GM19463 (cell line): ENCODE measurements at regions not wholly inside any gene's neighbourhood (a gene's known extent, or its start where the extent isn't known, plus 50 kb on each side); places are given as distances from the start of the nearest gene placed in this dataset.
"Not testable (repeated sequence)": the region's sequence is repeated elsewhere in the genome, so short reads cannot be mapped to it uniquely, and the experiment has no call there.

ENCODE experiments used
- ATAC-seq: cut with Tn5 transposase; IDR thresholded peaks from one replicate; pipeline ENCODE4 v1.9.1; 2021; ENCODE audit warnings: mild to moderate bottlenecking, moderate library complexity; ENCODE audit not compliant: unreplicated experiment

DNA sequence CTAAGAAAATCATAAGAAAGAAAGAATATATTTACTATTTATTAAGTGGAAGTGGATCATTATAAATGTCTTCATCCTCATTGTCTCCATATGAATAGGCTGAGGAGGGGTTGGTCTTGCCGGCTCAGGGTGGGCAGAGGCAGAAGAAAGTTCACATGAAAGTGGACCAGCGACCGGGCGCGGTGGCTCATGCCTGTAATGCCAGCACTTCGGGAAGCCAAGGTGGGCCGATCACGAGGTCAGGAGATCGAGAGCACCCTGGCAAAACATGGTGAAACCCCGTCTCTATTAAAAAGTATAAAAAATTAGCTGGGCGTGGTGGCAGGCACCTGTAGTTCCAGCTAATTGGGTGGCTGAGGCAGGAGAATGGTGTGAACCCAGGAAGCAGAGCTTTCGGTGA, 1145.4 kb downstream of the STIM2 start:
- no peak for ATAC-seq

DNA sequence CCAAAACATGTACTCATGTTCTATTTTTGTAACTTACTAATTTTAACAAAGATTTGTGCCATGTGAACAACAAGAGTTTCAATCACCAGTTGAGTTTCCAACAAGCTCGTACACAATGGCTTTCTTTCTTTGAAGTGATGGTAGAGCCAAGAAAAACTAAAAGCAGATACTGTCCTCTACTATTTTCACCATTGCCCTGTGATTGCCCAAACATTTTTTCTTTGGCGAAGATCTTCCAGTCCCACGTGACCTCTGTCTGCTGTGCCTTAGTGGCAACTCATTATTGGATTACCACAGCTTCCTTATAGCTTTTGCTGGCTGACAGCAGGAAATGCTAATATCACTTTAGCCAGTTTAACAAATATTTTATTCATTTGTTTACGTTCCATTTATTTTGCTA, 1147.1 kb downstream of the STIM2 start:
- no peak for ATAC-seq

DNA sequence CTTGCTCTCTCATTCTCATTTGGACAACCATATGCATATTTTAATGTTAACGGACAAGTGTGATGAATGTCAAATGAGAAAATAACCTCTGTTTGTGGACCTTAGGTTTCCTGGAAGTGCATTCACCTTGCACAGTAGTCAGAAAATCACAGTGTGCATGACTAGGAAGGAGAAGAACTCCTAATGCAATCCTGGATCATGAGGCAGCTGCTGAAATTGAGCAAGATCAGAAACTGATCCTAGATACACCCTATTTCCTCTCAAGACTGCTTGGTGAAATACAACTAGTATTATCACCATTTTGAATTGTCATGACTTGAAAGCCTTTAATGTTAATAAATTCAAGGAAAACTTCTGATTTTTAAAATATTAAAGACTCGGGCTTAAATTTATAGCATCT, 1148.9 kb downstream of the STIM2 start:
- no peak for ATAC-seq

DNA sequence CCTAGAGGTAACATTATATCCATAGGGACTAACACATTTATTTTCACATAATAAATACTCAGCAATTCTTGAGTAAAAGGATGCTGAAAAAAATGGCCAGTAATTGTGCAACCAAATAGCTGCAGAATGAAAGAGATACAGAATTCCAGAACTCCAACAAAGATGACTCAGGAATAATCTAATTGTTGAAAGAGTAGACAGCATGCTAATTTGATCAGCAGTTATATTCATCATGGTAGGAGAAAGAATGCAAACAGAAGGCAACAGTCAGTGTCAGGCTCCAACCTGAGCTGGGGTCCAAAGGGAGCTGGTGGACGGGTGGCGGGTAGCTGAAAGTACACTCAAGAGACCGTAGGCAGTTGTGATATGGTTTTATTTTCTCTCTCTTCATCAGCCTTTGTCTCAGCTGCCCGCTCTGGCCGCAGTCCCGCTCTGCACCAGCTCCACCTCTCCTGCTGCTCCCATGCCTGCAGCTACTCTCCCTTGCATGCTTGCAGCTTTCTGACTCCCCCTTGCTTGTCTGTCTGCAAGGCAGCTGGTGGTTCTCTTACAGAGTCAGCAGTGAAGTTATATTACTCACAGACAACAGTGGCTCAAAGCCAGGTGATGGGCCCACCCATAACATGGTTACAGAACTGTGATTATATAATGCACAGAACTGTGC, 1150.1 kb downstream of the STIM2 start:
- ATAC-seq = no peak

DNA sequence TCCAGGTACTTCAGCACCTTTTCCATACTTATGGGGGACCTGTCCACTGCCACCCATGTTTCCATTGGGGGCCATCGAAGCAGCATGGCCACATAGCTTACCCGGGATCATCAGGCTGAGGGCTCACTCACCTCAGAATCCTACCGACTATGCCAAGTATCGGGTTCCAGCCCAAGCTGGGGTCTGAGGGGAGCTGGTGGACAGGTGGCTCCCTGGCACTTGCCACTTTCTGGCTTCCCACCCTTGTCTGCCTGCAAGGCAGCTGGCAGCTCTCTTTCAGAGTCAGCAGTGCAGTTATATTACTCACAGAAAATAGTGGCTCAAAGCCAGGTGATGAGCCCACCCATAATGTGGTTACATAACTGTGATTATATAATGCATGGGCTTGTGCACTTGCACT, 1153.8 kb downstream of the STIM2 start:
- ATAC-seq = no peak

DNA sequence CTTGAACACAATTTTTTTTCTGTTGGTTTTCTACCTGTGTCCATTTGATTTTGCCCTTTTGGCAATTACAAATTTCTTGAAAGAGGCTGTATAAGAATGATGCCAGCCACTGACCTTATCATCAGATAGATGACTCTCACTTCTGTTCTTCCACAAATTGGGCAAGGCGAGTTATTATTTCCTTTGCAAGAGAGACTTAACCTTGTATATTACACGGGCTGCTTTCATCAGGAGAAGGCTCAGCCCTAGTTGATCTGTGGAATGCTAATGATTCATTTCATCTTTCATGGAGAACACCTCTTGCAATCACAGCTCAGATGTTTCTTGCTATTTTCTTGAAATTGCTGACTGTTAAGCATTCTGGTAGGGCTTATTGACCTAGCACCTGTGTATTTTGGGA, 1155.4 kb downstream of the STIM2 start:
- no peak for ATAC-seq

DNA sequence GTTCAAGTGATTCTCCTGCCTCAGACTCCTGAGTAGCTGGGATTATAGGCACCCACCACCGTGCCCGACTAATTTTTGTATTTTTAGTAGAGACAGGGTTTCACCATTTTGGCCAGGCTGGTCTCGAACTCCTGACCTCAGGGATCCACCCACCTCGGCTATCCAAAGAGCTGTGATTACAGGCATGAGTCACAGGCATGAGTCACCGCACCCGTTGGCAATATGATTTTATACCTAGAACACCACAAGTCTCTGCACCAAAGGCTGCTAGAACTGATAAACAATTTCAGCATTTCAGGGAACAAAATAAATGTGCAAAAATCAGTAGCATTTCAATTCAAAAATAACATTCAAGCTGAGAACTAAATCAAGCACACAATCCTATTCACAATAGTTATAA, 1177.6 kb downstream of the STIM2 start:
- ATAC-seq = not testable (repeated sequence)

DNA sequence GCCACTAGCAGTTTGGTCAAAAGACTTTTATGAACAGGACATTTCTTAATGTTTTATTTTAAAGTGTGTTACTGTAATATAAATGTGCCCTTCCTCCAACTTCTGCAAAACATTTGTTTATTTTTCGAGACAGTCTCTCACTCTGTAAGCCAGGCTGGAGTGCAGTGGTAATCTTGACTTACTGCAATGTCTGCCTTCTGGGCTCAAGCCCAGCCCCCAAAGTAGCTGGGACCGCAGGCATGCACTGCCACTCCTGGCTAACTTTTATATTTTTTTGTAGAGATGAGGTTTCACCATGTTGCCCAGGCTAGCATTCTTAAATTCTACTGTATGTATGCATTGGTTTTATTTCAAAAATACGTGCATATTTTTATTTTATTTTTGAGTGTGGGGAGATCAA, 1201.9 kb downstream of the STIM2 start:
- no peak for ATAC-seq

DNA sequence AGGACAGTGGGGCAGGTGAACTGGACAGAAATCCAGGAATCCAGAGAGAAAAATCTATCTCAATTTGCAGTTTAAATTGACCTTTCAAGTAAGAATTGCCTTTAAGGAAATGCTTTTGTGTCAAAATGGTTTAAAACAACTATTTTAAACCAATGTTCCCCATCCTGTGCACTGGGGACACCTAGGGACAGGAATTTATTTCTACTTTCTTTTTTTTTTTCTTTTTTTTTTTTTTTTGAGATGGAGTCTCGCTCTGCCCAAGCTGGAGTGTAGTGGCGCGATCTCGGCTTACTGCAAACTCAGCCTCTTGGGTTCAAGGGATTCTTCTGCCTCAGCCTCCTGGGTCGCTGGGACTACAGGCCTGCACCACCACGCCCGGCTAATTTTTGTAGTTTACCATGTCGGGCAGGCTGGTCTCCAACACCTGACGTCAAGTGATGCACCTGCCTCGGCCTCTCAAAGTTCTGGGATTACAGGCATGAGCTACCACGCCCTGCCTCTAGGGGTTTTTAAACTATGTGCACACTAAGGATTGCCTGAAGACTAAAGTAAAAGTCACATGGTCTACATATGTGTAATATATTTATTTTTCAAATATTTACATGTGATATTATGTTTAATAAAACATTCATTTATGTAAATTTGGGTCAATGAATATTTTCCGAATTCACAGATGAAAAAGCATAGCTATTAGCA, 1213.4 kb downstream of the STIM2 start:
- no peak for ATAC-seq

DNA sequence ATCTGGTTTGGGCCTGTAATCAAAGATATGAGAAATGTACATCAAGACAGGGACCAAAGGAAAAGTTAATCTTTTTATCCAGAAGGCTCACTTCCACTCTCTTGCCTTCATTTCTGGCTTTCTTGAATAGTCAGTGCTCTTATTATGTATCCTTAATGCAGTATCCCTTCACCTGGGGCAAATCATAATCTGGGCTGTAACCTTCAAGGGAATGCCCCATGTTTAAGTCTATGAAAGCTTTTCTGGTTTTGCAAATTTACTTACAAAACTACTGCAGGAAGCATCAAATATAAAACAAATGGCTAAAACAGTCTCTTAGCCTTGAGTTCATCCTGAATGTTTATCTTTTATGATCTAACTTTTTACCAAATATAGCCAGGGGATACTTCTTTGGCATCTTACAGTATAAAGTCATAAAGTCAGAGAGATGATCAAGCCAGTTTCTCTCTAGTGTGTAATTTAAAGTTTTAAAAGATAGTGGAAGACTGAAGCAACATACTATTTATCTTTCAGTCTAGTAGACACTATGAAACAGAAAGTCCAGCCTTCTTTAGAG, 1214.8 kb downstream of the STIM2 start:
- no peak for ATAC-seq

DNA sequence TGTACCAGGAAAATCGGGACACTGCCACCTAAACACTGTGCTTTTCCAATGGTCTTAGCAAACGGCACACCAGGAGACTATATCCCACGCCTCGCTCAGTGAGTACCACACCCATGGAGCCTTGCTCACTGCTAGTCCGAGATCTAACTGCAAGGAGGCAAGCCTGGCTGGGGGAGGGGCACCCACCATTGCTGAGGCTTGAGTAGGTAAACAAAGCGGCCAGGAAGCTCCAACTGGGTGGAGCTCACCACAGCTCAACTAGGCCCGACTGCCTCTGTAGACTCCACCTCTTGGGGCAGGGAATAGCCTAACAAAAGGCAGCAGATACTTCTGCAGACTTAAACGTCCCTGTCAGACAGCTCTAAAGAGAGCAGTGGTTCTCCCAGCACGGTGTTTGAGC, 1216.6 kb downstream of the STIM2 start:
- ATAC-seq = not testable (repeated sequence)

DNA sequence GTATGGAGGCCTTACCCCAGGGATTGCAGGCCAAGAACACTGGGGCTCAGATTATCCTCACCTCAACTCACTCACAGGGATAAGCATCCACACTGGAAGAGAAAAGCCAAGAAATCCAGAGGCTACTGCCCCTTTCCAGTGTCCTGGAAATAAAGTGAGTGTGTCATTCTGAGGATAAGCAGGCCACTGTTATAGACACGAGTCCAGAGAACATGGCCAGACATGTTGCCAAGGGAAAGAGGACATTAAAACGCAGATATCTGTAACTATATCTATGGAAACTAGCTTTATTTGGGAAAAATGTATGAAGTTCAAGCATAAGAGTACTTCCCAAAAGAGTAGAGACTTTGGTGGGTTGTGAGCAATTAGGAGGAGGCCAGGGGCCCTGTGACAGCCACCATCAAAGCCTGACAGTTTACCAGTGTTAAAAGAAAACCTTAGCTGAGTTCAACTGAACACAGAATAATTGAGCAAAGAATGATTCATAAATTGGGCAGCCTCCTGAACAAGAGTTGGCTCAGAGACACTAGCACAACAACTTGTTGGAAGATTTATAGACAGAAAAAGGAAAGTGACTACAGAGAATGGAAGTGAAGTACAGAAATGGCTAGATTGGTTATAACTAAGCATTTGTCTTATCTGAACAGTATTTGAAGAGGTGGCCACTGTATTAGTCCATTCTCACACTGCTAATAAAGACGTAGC, 1222.2 kb downstream of the STIM2 start:
- ATAC-seq = no peak

DNA sequence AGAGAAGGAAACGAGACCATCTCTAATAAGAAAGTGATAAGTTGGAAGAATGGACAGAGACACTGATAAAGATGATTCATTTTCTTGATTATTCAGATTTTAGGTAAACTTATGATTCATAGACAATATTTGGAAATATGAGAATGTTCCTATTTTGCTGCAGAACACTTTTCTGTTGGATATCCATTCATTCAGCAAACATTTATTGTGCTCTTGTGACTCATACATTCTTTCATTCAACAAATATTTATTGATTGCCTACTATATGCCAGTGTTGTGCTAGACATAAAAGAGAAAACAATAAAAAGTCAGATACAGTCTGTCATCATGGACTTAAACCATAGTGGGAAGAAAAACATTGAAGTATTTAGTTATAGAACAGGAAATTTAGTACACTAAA, 1232.0 kb downstream of the STIM2 start:
- no peak for ATAC-seq

DNA sequence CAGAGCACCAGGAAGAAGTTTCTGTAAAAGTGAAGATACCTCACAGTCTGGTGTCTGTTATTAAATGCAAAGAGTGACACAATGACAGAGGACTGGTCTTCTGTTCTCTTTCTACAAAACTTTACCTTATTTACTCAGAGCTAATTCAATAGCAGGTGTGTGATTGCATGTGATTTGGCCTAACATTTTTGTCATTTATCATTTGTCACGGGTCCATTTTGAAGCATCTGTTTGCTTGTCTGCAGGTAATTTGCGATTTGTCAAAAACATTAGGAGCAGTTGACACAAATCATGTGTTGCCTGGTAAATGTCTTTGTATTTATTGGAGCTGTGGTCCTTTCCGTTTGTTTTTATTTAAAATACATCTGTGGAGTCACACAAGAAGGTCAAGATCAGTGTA, 1232.4 kb downstream of the STIM2 start:
- ATAC-seq = no peak

DNA sequence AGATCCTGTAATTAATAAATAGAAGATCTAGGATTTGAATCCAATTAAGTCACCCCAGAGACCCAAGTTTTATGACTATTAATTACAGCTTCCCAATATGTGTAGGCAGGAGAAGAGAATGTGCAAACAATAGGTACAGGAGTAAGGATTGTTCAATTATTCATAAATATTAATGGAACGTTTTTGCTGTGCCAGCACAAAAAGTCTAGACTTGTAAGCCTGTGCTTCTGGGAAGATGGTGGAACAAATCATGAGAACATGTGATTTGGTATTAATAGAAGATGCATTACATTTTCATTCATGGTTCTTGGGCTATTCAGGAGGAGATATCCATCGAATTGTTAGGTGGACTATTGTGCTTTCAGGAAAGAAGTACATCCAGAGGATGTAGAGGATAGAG, 1240.9 kb downstream of the STIM2 start:
- no peak for ATAC-seq

DNA sequence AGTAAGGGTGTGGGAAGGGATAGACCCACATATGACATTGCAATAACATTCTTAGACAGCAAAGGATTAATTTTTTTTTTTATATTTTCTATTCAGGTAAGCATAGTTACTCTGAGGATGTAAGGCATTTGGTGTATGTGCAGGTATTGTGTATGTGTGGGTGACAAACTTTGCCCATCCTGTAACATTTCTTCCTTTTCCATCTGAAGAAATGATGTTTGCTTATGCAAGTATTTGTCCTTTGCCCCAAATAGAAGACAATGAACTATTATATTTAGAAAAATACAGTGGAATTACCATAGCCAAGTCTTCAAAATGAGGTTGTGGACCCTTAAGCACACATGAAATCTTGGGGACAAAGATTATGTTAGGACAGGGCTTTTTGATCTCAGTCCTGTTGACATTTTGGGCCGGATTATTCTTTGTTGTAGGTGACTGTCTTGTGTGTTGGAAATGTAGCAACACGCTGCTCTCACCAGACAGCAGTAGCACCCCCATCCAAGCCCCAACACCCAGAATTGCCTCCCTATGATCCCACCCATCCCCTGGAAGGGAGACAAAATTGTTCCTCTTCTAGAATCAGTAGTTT, 1244.7 kb downstream of the STIM2 start:
- ATAC-seq = no peak

DNA sequence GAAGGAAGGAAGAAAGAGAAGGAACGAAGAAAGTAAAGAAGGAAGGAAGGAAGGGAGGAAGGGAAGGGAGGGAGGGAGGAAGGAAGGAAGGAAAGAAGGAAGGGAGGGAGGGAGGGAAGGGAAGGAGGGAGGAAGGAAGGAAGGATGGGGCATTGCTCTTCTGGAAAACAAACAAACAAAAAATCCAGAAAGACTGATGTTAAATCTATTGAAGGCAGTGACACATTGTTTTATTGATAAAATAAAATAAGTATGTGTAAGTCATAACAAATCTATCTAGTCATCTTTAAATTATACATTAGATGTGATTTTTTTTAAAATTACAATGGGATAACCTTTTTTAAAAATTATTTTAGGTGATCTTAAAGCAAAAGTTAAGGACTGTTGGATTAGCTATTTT, 1245.5 kb downstream of the STIM2 start:
- no peak for ATAC-seq

DNA sequence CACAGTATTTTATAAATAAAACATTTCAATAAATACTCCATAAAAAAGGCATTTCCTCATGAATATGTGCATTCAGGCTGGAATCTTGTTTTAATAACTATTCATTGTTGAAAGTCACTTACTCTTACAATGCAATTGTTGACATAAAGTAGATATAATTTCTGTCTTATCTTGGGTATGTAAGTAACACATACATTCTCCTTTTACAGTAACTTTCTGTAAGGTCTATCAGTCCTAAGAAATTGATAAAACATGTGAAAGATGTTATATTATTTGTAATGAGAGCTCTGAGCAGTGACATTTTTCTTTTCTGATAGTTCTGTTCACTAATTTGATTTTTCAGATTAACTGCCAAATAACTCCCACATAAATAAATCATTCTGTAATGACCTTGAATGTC, 1249.2 kb downstream of the STIM2 start:
- no peak for ATAC-seq

DNA sequence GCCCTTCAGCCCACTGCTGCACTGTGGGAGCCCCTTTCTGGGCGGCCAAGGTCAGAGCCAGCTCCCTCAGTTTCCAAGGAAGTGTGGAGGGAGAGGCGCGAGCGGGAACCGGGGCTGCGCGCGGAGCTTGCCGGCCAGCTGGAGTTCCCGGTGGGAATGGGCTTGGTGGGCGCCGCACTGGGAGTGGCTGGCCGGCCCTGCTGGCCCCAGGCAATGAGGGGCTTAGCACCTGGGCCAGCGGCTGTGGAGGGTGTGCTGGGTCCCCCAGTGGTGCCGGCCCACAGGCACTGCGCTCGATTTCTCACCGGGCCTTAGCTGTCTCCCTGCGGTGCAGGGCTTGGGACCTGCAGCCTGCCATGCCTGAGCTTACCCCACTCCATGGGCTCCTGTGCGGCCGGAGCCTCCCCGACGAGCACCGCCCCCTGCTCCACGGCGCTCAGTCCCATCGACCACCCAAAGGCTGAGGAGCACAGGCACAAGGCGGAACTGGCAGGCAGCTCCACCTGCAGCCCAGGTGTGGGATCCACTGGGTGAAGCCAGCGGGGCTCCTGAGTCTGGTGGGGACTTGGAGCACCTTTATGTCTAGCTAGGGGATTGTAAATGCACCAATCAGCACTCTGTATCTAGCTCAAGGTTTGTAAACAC, 1252.2 kb downstream of the STIM2 start:
- not testable (repeated sequence) for ATAC-seq

DNA sequence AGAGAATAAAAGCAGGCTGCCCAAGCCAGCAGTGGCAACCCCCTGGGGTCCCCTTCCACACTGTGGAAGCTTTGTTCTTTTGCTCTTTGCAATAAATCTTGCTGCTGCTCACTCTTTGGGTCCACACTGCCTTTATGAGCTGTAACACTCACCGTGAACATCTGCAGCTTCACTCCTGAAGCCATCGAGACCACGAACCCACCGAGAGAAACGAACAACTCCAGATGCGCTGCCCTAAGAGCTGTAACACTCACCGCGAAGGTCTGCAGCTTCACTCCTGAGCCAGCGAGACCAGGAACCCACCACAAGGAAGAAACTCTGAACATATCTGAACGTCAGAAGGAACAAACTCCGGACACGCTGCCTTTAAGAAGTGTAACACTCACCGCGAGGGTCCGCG, 1252.9 kb downstream of the STIM2 start:
- not testable (repeated sequence) for ATAC-seq

DNA sequence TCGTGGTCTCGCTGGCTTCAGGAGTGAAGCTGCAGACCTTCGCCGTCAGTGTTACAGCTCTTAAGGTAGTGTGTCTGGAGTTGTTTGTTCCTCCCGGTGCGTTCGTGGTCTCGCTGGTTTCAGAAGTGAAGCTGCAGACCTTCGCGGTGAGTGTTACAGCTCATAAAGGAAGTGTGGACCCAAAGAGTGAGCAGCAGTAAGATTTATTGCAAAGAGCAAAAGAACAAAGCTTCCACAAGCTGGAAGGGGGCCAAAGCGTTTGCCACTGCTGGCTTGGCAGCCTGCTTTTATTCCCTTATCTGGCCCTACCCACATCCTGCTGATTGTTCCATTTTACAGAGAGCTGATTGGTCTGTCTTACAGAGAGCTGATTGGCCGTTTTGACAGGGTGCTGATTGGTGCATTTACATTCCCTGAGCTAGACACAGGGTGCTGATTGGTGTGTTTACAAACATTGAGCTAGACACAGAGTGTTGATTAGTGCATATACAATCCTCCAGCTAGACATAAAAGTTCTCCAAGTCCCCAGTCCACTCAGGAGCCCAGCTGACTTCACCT, 1256.0 kb downstream of the STIM2 start:
- not testable (repeated sequence) for ATAC-seq
